ENCODE measurements at regions not wholly inside any gene's neighbourhood (a gene's known extent, or its start where the extent isn't known, plus 50 kb on each side); places are given as distances from the start of the nearest gene placed in this dataset.
"Not testable (repeated sequence)": the region's sequence is repeated elsewhere in the genome, so short reads cannot be mapped to it uniquely, and the experiment has no call there.

- TF ChIP-seq CTCF (IDR thresholded peaks at IDR 0.05; ENCODE audit: extremely low read depth, low read depth, low read length) = no peak
- H3K4me2 ChIP-seq (ENCODE audit: insufficient read depth, low read length) = no peak overlapping the region
- no peak for DNase-seq (ENCODE audit: insufficient read length, low spot score, missing footprints)
Measured at GRCh38 chr3:22377421-22377820, 626.4 kb upstream of the ZNF385D start.

GRCh38 chr3:22378869-22379268 is 627.9 kb upstream of the ZNF385D start:
- Histone ChIP-seq H3K27me3 (ENCODE audit: insufficient read depth, low read length) (no peaks in the 10 kb centered on the region), H3K4me3 (ENCODE audit: insufficient read depth, low read length) (no peak overlapping the region), H3K27ac (ENCODE audit: low read depth, low read length) (no peak overlapping the region), H2AFZ (ENCODE audit: low read length) (no peak overlapping the region), H3K9me3 (ENCODE audit: low read depth, low read length) (no peaks in the 10 kb centered on the region), H3K79me2 (ENCODE audit: insufficient read depth, low read length) (no peaks in the 10 kb centered on the region), H3K36me3 (ENCODE audit: insufficient read depth, low read length) (no peaks in the 10 kb centered on the region), H3K4me2 (ENCODE audit: insufficient read depth, low read length) (no peak overlapping the region), H4K20me1 (ENCODE audit: insufficient read depth, low read length) (no peaks in the 10 kb centered on the region), H3K4me1 (ENCODE audit: insufficient read depth, low read length) (no peaks in the 10 kb centered on the region)
- no peak for TF ChIP-seq CTCF (IDR thresholded peaks at IDR 0.05; ENCODE audit: extremely low read depth, low read depth, low read length)
- DNase-seq (ENCODE audit: insufficient read length, low spot score, missing footprints) = no peak

More at GRCh38 chr3:22377421-22377820, 626.4 kb upstream of the ZNF385D start:
- Histone ChIP-seq H3K27me3 (ENCODE audit: insufficient read depth, low read length) (no peaks in the 10 kb centered on the region), H3K9me3 (ENCODE audit: low read depth, low read length) (no peaks in the 10 kb centered on the region), H3K36me3 (ENCODE audit: insufficient read depth, low read length) (no peaks in the 10 kb centered on the region), H2AFZ (ENCODE audit: low read length) (no peak overlapping the region), H4K20me1 (ENCODE audit: insufficient read depth, low read length) (no peaks in the 10 kb centered on the region), H3K27ac (ENCODE audit: low read depth, low read length) (no peak overlapping the region), H3K79me2 (ENCODE audit: insufficient read depth, low read length) (no peaks in the 10 kb centered on the region), H3K4me3 (ENCODE audit: insufficient read depth, low read length) (no peak overlapping the region), H3K4me1 (ENCODE audit: insufficient read depth, low read length) (no peaks in the 10 kb centered on the region)

GRCh38 chr3:22380253-22380652 is 629.2 kb upstream of the ZNF385D start:
- no peaks in the 10 kb centered on the region for H3K36me3 ChIP-seq (ENCODE audit: insufficient read depth, low read length)
- H2AFZ ChIP-seq (ENCODE audit: low read length) = no peak overlapping the region
- no peaks in the 10 kb centered on the region for H4K20me1 ChIP-seq (ENCODE audit: insufficient read depth, low read length)
- no peaks in the 10 kb centered on the region for H3K9me3 ChIP-seq (ENCODE audit: low read depth, low read length)
- no peak for DNase-seq (ENCODE audit: insufficient read length, low spot score, missing footprints)
- H3K4me3 ChIP-seq (ENCODE audit: insufficient read depth, low read length) = no peak overlapping the region
- no peaks in the 10 kb centered on the region for H3K79me2 ChIP-seq (ENCODE audit: insufficient read depth, low read length)
- no peak overlapping the region for H3K4me2 ChIP-seq (ENCODE audit: insufficient read depth, low read length)
- no peaks in the 10 kb centered on the region for H3K27me3 ChIP-seq (ENCODE audit: insufficient read depth, low read length)
- no peak for TF ChIP-seq CTCF (IDR thresholded peaks at IDR 0.05; ENCODE audit: extremely low read depth, low read depth, low read length)
- H3K27ac ChIP-seq (ENCODE audit: low read depth, low read length) = no peak overlapping the region
- no peaks in the 10 kb centered on the region for H3K4me1 ChIP-seq (ENCODE audit: insufficient read depth, low read length)

GRCh38 chr3:22381564-22381963 is 630.6 kb upstream of the ZNF385D start:
- H3K36me3 ChIP-seq (ENCODE audit: insufficient read depth, low read length); H2AFZ ChIP-seq (ENCODE audit: low read length); H3K27me3 ChIP-seq (ENCODE audit: insufficient read depth, low read length); H3K4me2 ChIP-seq (ENCODE audit: insufficient read depth, low read length); H3K4me1 ChIP-seq (ENCODE audit: insufficient read depth, low read length); H4K20me1 ChIP-seq (ENCODE audit: insufficient read depth, low read length); H3K27ac ChIP-seq (ENCODE audit: low read depth, low read length); DNase-seq (ENCODE audit: insufficient read length, low spot score, missing footprints); H3K4me3 ChIP-seq (ENCODE audit: insufficient read depth, low read length); H3K9me3 ChIP-seq (ENCODE audit: low read depth, low read length); H3K79me2 ChIP-seq (ENCODE audit: insufficient read depth, low read length): not testable (repeated sequence)
